Smooth muscle cell (in vitro differentiated cells): ENCODE measurements at regions not wholly inside any gene's neighbourhood (a gene's known extent, or its start where the extent isn't known, plus 50 kb on each side); places are given as distances from the start of the nearest gene placed in this dataset.

Source experiments
- DNase-seq: peaks from one replicate; lab custom pipeline; 2025; ENCODE audit not compliant: unreplicated experiment; lab: John Stamatoyannopoulos, UW
- H2AFZ ChIP-seq: fragments of 200-600 bp; sonication (generic); 2 replicates; pipeline ENCODE4 v1.6.0; 2016; ENCODE audit warnings: antibody characterized with exemption, low read depth, mild to moderate bottlenecking
- H3F3A ChIP-seq: fragments of 200-600 bp; sonication (generic); 2 replicates; pipeline ENCODE4 v1.6.0; 2017; ENCODE audit warnings: antibody characterized with exemption, low read depth
- H3K27ac ChIP-seq: fragments of 200-600 bp; sonication (generic); 2 replicates; pipeline ENCODE4 v1.5.1; 2016; ENCODE audit warnings: low read depth, mild to moderate bottlenecking
- H3K27me3 ChIP-seq: fragments of 200-600 bp; sonication (generic); 2 replicates; pipeline ENCODE4 v1.6.1; 2016; ENCODE audit warnings: low read depth, mild to moderate bottlenecking
- H3K36me3 ChIP-seq: fragments of 200-600 bp; sonication (generic); 2 replicates; pipeline ENCODE4 v1.5.1; 2016; ENCODE audit warnings: low read depth
- H3K4me1 ChIP-seq: fragments of 200-600 bp; sonication (generic); 2 replicates; pipeline ENCODE4 v1.5.1; 2016; ENCODE audit warnings: low read depth
- H3K4me2 ChIP-seq: fragments of 200-600 bp; sonication (generic); 2 replicates; pipeline ENCODE4 v1.6.0; 2016; ENCODE audit warnings: mild to moderate bottlenecking
- H3K4me3 ChIP-seq: fragments of 200-600 bp; sonication (generic); 2 replicates; pipeline ENCODE4 v1.5.1; 2016; ENCODE audit warnings: mild to moderate bottlenecking
- H3K79me2 ChIP-seq: fragments of 200-600 bp; sonication (generic); 2 replicates; pipeline ENCODE4 v1.6.0; 2016; ENCODE audit warnings: low read depth, mild to moderate bottlenecking
- H3K9ac ChIP-seq: fragments of 200-600 bp; sonication (generic); 2 replicates; pipeline ENCODE4 v1.6.0; 2016; ENCODE audit warnings: low read depth
- H3K9me3 ChIP-seq: fragments of 200-600 bp; sonication (generic); replicated peaks from 2 replicates; pipeline ENCODE4 v1.5.1; 2016; ENCODE audit warnings: low read depth
- H4K20me1 ChIP-seq: fragments of 200-600 bp; sonication (generic); 2 replicates; pipeline ENCODE4 v1.6.0; 2016; ENCODE audit warnings: low read depth
- WGBS: methylation state at CpG from one replicate; pipeline ENCODE4 v1.1.7; 2016; ENCODE audit warnings: low lambda C conversion rate; 5-methylcytosine and 5-hydroxymethylcytosine counted together
- TF ChIP-seq, protein P1 (sequence below): fragments of 200-600 bp; sonication (generic); IDR thresholded peaks from 2 replicates; pipeline ENCODE4 v1.5.1; 2017; ENCODE audit warnings: borderline replicate concordance, mild to moderate bottlenecking, antibody characterized with exemption; ENCODE audit not compliant: insufficient read depth, poor library complexity, severe bottlenecking

DNA sequence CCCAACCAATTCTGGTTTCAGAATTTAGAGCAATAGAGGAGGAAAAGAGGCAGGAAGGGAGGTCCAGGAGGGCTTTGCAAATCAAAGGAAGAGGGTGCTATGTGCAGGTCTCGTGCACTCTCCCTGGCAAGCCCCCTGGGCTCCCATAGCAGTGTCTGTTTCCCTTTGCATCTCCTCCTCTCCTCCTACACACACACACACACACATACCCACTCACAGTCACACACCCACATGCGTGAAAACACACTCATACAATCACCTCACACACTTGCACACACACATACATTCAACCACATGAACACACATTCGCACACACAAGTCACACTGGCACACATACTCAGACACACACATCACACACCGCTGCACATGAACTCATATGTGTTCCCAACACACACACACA lies 105.3 kb downstream of the OAT start:
- no peaks in the 10 kb centered on the region for H4K20me1 ChIP-seq
- no peak overlapping the region for H2AFZ ChIP-seq
- DNase-seq: no peak
- H3K9me3 ChIP-seq: no peaks in the 10 kb centered on the region
- H3K27ac ChIP-seq: no peak overlapping the region
- no peak overlapping the region for H3K4me3 ChIP-seq
- no peaks in the 10 kb centered on the region for H3K27me3 ChIP-seq
- H3F3A ChIP-seq: no peaks in the 10 kb centered on the region
- H3K9ac ChIP-seq: no peak overlapping the region
- H3K36me3 ChIP-seq: no peaks in the 10 kb centered on the region
- over 99% methylated on average over 4 of the region's 4 CpGs for WGBS
- TF ChIP-seq, protein P1, sequence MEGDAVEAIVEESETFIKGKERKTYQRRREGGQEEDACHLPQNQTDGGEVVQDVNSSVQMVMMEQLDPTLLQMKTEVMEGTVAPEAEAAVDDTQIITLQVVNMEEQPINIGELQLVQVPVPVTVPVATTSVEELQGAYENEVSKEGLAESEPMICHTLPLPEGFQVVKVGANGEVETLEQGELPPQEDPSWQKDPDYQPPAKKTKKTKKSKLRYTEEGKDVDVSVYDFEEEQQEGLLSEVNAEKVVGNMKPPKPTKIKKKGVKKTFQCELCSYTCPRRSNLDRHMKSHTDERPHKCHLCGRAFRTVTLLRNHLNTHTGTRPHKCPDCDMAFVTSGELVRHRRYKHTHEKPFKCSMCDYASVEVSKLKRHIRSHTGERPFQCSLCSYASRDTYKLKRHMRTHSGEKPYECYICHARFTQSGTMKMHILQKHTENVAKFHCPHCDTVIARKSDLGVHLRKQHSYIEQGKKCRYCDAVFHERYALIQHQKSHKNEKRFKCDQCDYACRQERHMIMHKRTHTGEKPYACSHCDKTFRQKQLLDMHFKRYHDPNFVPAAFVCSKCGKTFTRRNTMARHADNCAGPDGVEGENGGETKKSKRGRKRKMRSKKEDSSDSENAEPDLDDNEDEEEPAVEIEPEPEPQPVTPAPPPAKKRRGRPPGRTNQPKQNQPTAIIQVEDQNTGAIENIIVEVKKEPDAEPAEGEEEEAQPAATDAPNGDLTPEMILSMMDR: no peak
- H3K4me2 ChIP-seq: no peak overlapping the region
- no peaks in the 10 kb centered on the region for H3K4me1 ChIP-seq
- no peaks in the 10 kb centered on the region for H3K79me2 ChIP-seq

DNA sequence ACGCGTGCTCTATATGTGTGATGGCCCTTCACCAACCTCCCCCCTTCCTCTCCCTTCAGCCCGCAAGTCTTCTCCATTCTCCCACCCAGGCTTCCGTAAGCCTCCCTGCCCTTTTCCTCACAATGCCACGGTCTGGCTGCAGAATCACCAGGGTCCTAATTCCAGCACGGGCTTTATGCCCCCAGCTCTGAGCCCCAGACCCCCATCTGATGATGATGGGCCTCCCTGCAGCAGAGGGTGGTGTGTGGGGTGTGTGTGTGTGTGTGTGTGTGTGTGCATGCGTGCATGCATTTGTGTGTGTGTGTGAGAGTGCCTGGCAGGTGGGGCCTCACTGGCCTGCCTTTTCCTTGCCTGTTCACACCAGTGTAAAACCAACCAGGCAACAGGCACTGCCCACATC lies 109.9 kb downstream of the OAT start:
- no peak overlapping the region for H3K9ac ChIP-seq
- 97% methylated on average over 7 of the region's 7 CpGs for WGBS
- DNase-seq: no peak
- H3K4me3 ChIP-seq: no peak overlapping the region
- H3K36me3 ChIP-seq: no peaks in the 10 kb centered on the region
- H2AFZ ChIP-seq: no peak overlapping the region
- no peak overlapping the region for H3K27ac ChIP-seq
- no peaks in the 10 kb centered on the region for H3F3A ChIP-seq
- no peaks in the 10 kb centered on the region for H3K79me2 ChIP-seq
- H3K27me3 ChIP-seq: no peaks in the 10 kb centered on the region
- H4K20me1 ChIP-seq: no peaks in the 10 kb centered on the region
- no peaks in the 10 kb centered on the region for H3K9me3 ChIP-seq
- TF ChIP-seq, protein P1: no peak
- H3K4me1 ChIP-seq: no peaks in the 10 kb centered on the region
- no peak overlapping the region for H3K4me2 ChIP-seq

GRCh38 chr10:124308056-124308645 lies 110.6 kb downstream of the OAT start:
- H3K4me3 ChIP-seq: no peak overlapping the region
- no peak overlapping the region for H3K4me2 ChIP-seq
- no peaks in the 10 kb centered on the region for H3K79me2 ChIP-seq
- no peak overlapping the region for H3K27ac ChIP-seq
- WGBS: 85% methylated on average over 16 of the region's 16 CpGs
- no peak for DNase-seq
- no peaks in the 10 kb centered on the region for H3K9me3 ChIP-seq
- H3K36me3 ChIP-seq: no peaks in the 10 kb centered on the region
- H3K4me1 ChIP-seq: no peaks in the 10 kb centered on the region
- TF ChIP-seq, protein P1: no peak
- no peaks in the 10 kb centered on the region for H3F3A ChIP-seq
- H2AFZ ChIP-seq: no peak overlapping the region
- H3K9ac ChIP-seq: no peak overlapping the region
- H4K20me1 ChIP-seq: no peaks in the 10 kb centered on the region
- no peaks in the 10 kb centered on the region for H3K27me3 ChIP-seq

GRCh38 chr10:124307591-124307990 lies 111.1 kb downstream of the OAT start:
- no peak overlapping the region for H2AFZ ChIP-seq
- H3K9ac ChIP-seq: no peak overlapping the region
- no peaks in the 10 kb centered on the region for H3F3A ChIP-seq
- H3K36me3 ChIP-seq: no peaks in the 10 kb centered on the region
- H3K27ac ChIP-seq: no peak overlapping the region
- no peaks in the 10 kb centered on the region for H3K27me3 ChIP-seq
- H3K79me2 ChIP-seq: no peaks in the 10 kb centered on the region
- H3K4me2 ChIP-seq: no peak overlapping the region
- no peaks in the 10 kb centered on the region for H3K4me1 ChIP-seq
- H3K9me3 ChIP-seq: no peaks in the 10 kb centered on the region
- TF ChIP-seq, protein P1: no peak
- no peak for DNase-seq
- H4K20me1 ChIP-seq: no peaks in the 10 kb centered on the region
- WGBS: 89% methylated on average over 17 of the region's 17 CpGs
- no peak overlapping the region for H3K4me3 ChIP-seq
